ENCODE measurements at regions not wholly inside any gene's neighbourhood (a gene's known extent, or its start where the extent isn't known, plus 50 kb on each side); places are given as distances from the start of the nearest gene placed in this dataset.

GRCh38 chr2:236674646-236675045 is 105.0 kb downstream of the ACKR3 start:
- no peak for DNase-seq

GRCh38 chr2:236675051-236675450 is 105.4 kb downstream of the ACKR3 start:
- DNase-seq = no peak

GRCh38 chr2:236675526-236675925 is 105.9 kb downstream of the ACKR3 start:
- DNase-seq = no peak

- no peak for DNase-seq
These were observed 106.7 kb downstream of the ACKR3 start for GRCh38 chr2:236676136-236676873.

GRCh38 chr2:236677368-236677767 is 107.7 kb downstream of the ACKR3 start:
- no peak for DNase-seq

GRCh38 chr2:236678307-236678975 is 108.8 kb downstream of the ACKR3 start:
- no peak for DNase-seq

- no peak for DNase-seq
These were observed 110.5 kb downstream of the ACKR3 start for GRCh38 chr2:236679884-236680860.

- no peak for DNase-seq
These were observed 113.2 kb downstream of the ACKR3 start for GRCh38 chr2:236682651-236683422.

GRCh38 chr2:236684504-236685256 is 115.1 kb downstream of the ACKR3 start:
- no peak for DNase-seq

GRCh38 chr2:236685361-236685760 is 115.7 kb downstream of the ACKR3 start:
- no peak for DNase-seq

- no peak for DNase-seq
These were observed 116.4 kb downstream of the ACKR3 start for GRCh38 chr2:236685979-236686520.

- no peak for DNase-seq
These were observed 116.9 kb downstream of the ACKR3 start for GRCh38 chr2:236686561-236686960.

GRCh38 chr2:236687296-236687965 is 117.8 kb downstream of the ACKR3 start:
- no peak for DNase-seq

GRCh38 chr2:236688157-236688556 is 118.5 kb downstream of the ACKR3 start:
- DNase-seq = no peak

GRCh38 chr2:236688563-236689392 is 119.2 kb downstream of the ACKR3 start:
- no peak for DNase-seq

GRCh38 chr2:236689393-236689700 is 119.7 kb downstream of the ACKR3 start:
- no peak for DNase-seq

GRCh38 chr2:236689981-236690380 is 120.4 kb downstream of the ACKR3 start:
- no peak for DNase-seq

GRCh38 chr2:236690726-236691125 is 121.1 kb downstream of the ACKR3 start:
- no peak for DNase-seq

- no peak for DNase-seq
These were observed 122.2 kb downstream of the ACKR3 start for GRCh38 chr2:236691799-236692167.

- DNase-seq = no peak
These were observed 123.3 kb downstream of the ACKR3 start for GRCh38 chr2:236692937-236693336.

All from stimulated activated CD4-positive, alpha-beta T cell treated with anti-CD3 and anti-CD28 coated beads, Interleukin-4, amount 100 ng/mL, for 4 hours (primary cell).